ENCODE measurements at regions not wholly inside any gene's neighbourhood (a gene's known extent, or its start where the extent isn't known, plus 50 kb on each side); places are given as distances from the start of the nearest gene placed in this dataset.
A peak's percentile ranks its signal among the peaks of the same experiment; 100 is the strongest.
"Not testable (repeated sequence)": the region's sequence is repeated elsewhere in the genome, so short reads cannot be mapped to it uniquely, and the experiment has no call there.

DNA sequence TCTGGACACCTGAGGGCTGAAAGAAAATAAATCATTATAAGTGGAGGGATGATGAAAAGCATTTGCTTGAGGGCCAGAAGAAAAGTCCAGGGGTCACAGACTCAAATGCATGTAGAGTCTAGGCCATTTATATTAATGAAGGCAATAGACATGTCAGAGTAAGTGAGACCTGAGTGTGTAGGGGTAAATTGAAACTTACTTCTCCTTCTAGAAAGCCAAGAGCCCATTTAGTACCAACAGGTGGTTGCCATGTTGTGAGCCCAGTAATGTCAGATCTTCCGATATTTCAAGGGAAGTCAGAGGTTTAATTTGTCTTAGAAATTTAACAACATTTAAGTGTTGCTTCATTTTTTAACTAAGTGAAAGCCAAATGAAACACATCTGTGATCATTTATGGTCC is 166.1 kb upstream of the SLIT2 start:
- H3K4me3 ChIP-seq (ENCODE audit: control insufficient read depth, low read depth, low read length): no peak overlapping the region
- DNase-seq (ENCODE audit: low read depth): no peak
- TF ChIP-seq, protein P1, sequence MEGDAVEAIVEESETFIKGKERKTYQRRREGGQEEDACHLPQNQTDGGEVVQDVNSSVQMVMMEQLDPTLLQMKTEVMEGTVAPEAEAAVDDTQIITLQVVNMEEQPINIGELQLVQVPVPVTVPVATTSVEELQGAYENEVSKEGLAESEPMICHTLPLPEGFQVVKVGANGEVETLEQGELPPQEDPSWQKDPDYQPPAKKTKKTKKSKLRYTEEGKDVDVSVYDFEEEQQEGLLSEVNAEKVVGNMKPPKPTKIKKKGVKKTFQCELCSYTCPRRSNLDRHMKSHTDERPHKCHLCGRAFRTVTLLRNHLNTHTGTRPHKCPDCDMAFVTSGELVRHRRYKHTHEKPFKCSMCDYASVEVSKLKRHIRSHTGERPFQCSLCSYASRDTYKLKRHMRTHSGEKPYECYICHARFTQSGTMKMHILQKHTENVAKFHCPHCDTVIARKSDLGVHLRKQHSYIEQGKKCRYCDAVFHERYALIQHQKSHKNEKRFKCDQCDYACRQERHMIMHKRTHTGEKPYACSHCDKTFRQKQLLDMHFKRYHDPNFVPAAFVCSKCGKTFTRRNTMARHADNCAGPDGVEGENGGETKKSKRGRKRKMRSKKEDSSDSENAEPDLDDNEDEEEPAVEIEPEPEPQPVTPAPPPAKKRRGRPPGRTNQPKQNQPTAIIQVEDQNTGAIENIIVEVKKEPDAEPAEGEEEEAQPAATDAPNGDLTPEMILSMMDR (conservative IDR thresholded peaks at IDR 0.05; ENCODE audit: control insufficient read depth, insufficient read depth, low read depth, low read length): no peak

- no peak for DNase-seq (ENCODE audit: low read depth)
- TF ChIP-seq, protein P1 (conservative IDR thresholded peaks at IDR 0.05; ENCODE audit: control insufficient read depth, insufficient read depth, low read depth, low read length): no peak
- no peak overlapping the region for H3K4me3 ChIP-seq (ENCODE audit: control insufficient read depth, low read depth, low read length)
Observed at GRCh38 chr4:20085156-20085555, 166.5 kb upstream of the SLIT2 start.

DNA sequence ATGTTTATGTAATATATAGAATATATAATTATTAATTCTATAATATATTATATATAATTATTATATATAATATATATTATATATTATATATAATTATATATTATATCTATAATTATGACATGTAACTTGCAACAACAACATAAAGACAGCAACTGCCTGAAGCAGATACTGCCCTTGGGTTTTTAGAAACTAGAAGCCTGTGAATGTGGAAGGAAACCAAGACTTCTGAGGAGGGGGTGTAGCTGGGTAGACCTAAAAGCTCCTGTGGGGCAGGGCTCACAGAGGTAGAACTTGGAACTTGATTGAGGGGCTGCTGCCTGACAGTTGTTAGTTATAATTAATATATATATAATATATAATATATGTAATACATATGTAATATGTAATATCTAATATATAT is 167.2 kb upstream of the SLIT2 start:
- no peak for DNase-seq (ENCODE audit: low read depth)

DNA sequence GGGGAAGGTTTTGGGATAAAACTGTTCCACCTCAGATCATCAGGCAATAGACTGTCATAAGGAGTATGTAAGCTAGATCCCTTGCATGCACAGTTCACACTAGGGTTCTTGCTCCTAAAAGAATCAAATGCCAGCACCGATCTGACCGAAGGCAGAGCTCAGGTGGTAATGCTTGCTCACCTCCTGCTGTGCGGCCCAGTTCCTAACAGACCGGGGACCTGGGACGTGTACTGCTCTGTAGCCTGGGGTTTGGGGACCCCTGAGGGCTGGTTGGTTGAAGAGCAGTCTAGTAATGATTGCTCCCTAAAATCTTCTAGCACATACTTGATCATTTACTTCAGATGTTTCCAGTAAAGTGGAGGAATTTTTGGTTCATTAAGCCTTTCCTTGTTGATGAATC is 173.1 kb upstream of the SLIT2 start:
- DNase-seq (ENCODE audit: low read depth): no peak
- H3K4me3 ChIP-seq (ENCODE audit: control insufficient read depth, low read depth, low read length): no peak overlapping the region
- TF ChIP-seq, protein P1 (conservative IDR thresholded peaks at IDR 0.05; ENCODE audit: control insufficient read depth, insufficient read depth, low read depth, low read length): no peak

More for the DNA sequence above, 167.2 kb upstream of the SLIT2 start:
- H3K4me3 ChIP-seq (ENCODE audit: control insufficient read depth, low read depth, low read length): no peak overlapping the region
- TF ChIP-seq, protein P1 (conservative IDR thresholded peaks at IDR 0.05; ENCODE audit: control insufficient read depth, insufficient read depth, low read depth, low read length): no peak

DNA sequence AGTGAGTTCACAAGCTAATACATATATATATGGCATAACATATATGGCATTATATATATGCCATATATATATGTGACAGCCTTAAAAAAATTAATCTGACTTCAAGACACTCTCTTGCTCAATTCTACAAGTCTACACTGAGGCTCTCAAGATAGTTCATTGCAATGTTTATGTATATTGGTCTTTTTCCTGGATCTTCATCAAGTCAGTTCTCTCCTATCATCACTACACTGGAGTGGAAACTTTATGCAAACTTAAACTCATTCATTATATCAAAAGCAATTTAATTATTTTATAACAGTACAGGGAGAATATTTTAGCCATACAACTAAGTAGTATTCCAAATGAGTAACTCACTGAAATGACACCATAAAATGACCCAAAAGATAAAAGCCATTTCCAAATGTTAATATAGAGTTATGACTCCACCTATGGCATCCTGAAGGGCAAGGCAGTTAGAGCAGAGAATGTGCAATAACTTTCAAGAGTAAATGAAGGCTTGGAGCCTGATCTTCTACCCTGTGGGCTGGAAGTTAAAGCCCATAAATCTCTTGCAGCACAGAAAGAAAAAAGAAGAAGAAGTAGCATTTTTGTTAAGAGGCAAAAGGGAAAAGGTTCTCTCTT is 176.3 kb upstream of the SLIT2 start:
- peak; percentile 11 for DNase-seq (ENCODE audit: low read depth)
- H3K4me3 ChIP-seq (ENCODE audit: control insufficient read depth, low read depth, low read length): no peak overlapping the region
- TF ChIP-seq, protein P1 (conservative IDR thresholded peaks at IDR 0.05; ENCODE audit: control insufficient read depth, insufficient read depth, low read depth, low read length): no peak

GRCh38 chr4:20074450-20074849 is 177.3 kb upstream of the SLIT2 start:
- no peak for DNase-seq (ENCODE audit: low read depth)
- TF ChIP-seq, protein P1 (conservative IDR thresholded peaks at IDR 0.05; ENCODE audit: control insufficient read depth, insufficient read depth, low read depth, low read length): no peak
- H3K4me3 ChIP-seq (ENCODE audit: control insufficient read depth, low read depth, low read length): no peak overlapping the region

GRCh38 chr4:20065952-20066351 is 185.8 kb upstream of the SLIT2 start:
- TF ChIP-seq, protein P1 (conservative IDR thresholded peaks at IDR 0.05; ENCODE audit: control insufficient read depth, insufficient read depth, low read depth, low read length): no peak
- H3K4me3 ChIP-seq (ENCODE audit: control insufficient read depth, low read depth, low read length): no peak overlapping the region
- DNase-seq (ENCODE audit: low read depth): no peak

DNA sequence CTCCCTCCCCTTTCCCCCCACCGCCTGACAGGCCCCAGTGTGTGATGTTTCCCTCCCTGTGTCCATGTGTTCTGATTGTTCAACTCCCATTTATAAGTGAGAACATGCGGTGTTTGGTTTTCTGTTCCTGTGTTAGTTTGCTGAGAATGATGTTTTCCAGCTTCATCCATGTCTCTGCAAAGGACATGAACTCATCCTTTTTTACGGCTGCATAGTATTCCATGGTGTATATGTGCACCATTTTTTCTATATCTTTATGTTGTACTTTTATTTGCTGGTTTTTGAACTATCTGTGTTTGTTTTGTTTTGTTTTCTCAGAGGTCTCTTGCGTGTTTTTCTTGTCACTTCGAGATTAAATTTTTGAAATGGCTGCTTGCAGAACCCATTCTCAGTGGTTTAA is 188.8 kb upstream of the SLIT2 start:
- not testable (repeated sequence) for H3K4me3 ChIP-seq (ENCODE audit: control insufficient read depth, low read depth, low read length); DNase-seq (ENCODE audit: low read depth)
